T-helper 2 cell (primary cell): ENCODE measurements at regions not wholly inside any gene's neighbourhood (a gene's known extent, or its start where the extent isn't known, plus 50 kb on each side); places are given as distances from the start of the nearest gene placed in this dataset.
A peak's percentile ranks its signal among the peaks of the same experiment; 100 is the strongest.
"Not testable (repeated sequence)": the region's sequence is repeated elsewhere in the genome, so short reads cannot be mapped to it uniquely, and the experiment has no call there.

ENCODE experiments used
- DNase-seq, 5 experiments: peaks; one replicate each; pipeline versions ENCODE4 v3.0.0 to v3.0.0-alpha.2; 2012 to 2022

DNA sequence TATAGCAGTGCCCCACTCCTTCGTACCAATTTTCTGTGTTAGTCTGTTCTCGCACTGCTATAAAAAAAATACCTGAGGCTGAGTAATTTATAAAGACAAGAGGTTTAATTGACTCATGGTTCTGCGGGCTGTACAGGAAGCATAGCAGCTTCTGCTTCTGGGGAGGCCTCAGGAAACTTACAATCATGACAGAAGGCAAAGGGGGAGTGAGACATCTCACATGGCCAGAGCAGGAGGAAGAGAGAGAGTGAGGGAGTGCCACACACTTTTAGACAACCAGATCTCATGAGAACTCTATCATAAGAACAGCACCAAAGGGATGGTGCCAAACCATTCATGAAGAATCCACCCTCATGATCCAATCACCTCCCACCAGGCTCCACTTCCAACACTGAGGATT is 133.8 kb upstream of the USP9X start:
- peak in 1 of 5 experiments; percentile 4 for DNase-seq

DNA sequence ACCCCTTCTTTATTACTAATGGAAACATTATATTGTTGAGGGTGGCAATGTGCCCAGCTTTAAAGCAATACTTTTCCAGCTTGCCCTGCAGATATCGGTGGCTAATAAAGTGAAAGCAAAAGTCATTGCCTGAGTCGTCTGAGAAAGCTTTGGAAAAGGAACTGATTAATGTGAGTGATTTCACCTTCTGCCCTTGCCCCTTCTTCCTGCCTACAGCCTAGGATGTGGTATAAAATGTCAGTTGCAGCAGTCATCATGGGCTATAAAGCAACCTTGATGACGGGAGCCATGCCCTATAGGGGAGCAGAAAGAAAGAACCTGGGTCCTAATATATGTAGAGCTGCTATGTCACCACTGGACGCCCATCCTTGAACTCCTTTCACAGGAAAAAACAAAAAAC is 132.4 kb upstream of the USP9X start:
- peak in 2 of 5 experiments; percentile 2 to 73 for DNase-seq

DNA sequence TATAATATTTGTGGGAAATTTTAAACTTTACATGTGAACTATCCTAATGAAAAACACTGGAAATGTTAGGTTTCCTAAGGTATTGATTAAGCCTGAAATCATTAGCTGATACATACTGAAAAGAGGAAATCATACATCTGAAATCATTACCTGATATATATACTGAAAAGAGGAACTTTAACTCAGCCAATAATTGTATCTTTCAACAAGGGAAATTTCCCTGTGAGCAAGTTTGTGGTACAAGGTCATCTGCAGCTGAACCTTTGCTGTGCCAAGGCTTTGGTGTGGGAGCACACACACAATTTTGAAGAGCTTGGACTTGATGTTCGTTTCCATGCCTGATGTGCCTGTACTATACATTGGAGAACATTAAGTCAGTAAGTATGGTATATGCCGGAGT is 131.9 kb upstream of the USP9X start:
- no peak for DNase-seq

DNA sequence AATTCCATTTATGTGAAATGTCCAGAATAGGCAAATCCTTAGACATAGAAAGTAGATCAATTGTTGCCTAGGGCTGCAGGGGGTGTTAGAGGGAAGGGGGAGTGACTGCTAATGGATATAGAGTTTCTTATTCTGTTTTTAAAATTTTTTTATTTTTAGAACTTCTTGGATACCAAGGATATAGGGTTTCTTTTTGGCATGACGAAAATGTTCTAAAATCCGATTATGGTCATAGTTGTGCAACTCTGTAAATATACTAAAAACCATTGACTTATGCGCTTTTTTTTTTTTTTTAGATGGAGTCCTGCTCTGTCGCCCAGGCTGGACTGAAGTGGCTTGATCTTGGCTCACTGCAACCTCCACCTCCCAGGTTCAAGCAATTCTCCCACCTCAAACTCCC is 125.2 kb upstream of the USP9X start:
- no peak for DNase-seq

DNA sequence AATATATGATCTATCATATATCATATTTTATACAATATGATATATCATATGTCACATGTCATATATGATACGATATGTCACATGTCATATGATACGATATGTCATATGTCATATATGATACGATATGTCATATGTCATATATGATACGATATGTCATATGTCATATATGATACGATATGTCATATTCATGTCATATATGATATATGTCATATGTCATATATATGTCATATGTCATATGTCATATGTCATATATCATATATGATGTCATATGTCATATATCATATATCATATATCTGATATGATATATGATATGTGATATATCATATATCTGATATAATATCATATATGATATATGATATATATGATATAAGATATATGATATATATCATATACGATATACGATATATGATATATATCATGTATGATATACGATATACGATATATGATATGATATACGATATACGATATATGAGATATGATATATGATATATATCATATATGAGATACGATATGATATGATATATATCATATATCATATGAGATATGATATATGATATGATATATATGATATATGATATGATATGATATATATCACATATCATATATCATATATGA is 122.3 kb upstream of the USP9X start:
- no peak for DNase-seq

DNA sequence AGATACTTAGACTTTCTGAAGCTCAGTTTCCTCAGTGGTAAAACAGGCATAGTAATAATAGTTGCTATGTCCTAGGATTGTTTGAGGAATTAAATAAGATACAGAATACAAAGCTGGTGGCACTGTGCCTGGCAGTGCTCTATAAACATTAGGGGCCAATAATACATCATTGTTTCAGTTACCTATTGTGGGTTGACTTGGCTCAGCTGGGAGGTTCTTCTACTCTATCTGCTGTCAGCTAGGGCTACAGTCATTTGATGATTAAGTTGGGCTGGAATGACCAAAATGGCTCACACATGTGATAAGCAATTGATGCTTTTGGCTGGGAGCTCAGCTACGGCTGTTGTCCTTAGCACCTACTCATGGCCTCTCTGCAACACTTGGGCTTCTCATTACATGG is 121.2 kb upstream of the USP9X start:
- DNase-seq = no peak

DNA sequence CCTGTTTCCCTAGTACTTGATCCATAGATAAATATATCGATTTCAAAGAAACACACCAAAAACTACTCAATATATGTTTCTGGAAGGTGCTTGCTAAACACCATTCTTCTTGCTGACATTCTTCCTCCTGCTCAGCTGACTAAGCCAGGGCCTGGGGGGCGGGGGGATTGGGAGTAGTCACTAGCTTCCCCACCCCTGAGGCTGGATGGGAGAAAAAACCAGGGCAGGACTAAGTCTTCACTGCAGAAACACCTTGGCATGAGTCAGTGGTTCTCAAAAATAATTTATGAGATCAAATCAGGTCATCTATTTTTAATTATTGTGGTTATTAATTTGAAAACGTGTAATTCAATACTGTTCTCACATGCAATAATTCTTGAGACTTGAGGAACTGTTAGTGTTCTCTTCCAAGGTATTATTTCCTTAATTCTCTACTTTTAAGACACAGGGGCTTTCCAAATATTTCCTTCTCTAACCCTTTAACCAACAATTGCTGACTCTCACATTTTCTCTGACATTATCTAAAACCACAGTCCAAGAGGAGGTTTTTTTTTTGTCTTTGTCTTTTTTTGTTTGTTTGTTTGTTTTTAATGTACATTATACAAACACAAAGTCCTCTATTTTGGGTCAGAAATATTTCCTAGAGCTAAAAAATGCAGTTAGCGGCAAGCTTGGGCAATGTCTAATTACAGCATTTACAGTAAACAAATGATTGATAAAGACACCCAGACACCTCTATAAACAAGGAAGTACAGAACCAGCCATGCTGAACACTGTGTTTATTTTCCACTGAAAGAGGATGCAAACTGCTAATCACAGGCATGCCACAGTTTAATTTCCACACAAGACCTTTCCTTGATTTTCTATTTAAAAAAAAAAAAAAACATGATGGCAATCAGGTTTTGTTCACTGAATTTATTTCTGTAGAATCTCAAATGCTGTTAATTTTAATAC is 120.3 kb upstream of the USP9X start:
- no peak for DNase-seq

DNA sequence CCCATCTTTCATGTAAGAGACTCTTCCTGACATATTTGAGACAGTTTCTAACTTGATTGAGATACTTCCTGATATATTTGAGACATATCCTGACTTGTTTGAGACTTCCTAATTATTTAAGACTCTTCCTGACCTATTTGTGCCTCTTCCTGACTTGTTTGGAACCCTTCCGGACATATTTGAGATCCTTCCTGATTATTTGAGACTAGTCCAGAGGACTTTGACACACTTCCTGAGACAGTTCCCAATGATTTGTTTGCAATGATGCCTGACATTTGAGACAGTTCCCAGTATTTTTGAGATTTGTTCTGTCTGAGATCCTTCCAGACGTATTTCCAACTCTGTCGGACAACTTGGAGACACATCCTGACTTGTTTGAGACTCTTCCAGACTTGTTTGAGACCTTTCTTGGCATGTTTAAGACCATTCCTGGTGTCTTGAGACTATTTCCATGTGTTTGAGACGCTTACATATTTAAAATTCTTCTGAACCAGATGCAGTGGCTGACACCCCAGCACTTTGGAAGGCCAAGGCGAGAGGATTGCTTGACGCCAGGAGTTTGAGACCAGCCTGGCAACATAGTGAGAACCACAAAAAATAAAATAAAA is 118.9 kb upstream of the USP9X start:
- DNase-seq = no peak

DNA sequence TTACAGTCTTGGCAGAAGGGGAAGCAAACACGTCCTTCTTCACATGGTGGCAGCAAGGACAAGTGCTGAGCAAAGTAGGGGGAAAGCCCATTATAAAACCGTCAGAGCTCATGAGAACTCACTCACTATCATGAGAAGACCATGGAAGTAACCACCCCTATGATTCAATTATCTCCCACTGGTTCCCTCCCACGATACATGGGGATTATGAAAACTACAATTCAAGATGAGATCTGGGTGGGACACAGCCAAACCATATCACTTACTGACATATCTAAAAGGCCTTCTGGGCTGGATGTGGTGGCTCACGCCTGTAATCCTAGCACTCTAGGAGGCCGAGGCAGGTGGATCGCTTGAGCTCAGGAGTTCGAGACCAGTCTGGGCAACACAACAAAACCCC is 117.1 kb upstream of the USP9X start:
- DNase-seq = no peak

DNA sequence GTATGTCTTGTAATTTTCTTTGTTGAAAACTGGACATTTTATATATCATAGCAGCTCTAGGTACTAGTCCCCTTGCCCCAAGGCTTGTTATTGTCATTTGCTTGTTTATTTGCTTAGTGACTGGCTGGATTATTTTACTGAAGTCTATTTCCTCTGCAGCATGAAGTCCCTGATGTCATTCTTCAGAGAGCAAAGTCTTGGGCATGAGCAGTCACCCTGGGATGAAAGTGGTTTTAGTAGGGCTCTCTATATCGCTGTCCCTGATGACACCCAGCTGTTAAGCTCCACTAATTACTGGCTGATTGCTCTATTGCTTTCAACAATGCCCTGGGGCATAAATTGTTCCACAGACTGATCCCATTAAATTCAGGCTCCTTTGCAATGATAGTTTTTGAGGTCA is 113.5 kb upstream of the USP9X start:
- DNase-seq = no peak

DNA sequence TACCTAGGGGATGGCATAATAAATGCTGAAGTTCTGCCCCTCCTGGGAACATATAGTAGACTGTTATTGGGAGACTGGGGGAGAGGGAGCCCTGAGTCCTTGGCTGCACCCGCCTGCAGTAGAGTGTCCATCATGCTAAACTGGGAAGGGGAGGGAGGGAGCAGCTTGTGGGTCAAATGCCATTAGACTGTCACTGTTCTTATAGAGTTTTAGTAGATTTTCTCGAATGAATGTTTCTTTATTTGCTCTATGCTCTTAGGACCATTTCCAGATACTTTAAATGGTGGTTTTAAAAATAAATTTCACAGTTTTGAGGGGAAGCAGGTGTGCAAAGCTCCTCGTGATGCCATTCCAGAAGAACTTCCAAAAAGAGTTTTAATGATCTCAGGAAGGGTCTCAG is 111.6 kb upstream of the USP9X start:
- no peak for DNase-seq

DNA sequence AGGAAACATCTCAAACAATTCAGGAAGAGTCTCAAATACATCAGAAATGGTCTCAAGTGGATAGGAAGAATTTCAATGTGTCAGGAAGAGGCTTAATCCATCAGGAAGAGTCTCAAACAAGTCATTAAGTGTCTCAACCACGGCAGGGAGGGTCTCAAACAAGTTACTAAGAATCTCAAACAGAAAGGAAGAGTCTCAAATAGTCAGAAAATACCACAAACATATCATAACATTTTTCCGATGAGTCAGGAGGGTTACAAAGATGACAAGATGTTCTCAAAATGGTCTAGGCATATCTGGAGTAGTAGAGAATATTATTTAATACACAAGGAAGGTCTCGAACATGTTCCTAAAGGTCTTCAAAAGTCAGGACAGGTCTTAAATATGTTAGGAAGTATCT is 109.3 kb upstream of the USP9X start:
- DNase-seq = no peak

DNA sequence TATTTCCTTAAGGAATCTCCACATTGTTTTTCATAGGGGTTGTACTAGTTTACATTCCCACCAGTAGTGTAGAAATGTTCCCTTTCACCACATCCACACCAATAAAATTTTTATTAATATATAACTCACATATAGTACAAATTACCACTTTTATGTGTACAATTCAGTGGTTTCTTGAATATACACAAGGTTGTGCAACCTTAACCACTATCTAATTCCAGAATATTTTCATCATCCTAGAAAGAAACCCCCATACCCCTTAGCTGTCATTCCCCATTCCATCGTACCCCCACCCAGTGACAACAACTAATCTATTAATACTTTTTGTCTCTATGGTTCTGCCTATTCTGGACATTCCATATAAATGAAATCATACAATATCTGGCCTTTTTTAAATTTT is 108.3 kb upstream of the USP9X start:
- no peak for DNase-seq

DNA sequence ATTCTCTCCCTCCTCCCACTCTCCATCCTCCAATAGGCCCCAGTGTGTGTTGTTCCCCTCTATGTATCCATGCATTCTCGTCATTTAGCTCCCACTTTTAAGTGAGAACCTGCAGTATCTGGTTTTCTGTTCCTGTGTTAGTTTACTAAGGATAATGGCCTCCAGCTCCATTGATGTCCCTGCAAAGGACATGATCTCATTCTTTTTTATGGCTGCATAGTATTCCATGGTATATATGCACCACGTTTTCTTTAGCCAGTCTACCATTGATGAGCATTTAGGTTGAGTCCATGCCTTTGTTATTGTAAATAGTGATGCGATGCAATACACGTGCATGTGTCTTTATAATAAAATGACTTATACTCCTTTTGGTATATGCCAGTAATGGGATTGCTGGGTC is 100.3 kb upstream of the USP9X start:
- no peak for DNase-seq

DNA sequence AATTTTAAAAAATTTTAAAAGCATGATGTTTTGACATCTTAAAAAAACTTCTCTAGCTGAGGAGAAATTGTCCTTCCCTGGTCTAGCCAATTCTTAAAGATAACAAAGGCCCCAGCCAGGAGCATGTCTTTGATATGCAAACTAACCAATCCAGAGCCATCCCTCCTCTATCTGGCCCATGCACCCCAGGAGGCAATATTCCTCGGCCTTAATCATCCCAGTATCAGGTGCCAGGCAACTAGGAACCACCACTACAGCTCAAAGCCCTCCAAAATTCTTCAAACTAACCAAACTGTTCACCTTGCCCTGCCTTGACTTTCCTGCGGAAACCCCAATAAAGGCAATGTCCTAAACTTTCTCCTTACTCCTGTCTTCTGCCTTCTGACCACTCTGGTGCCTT is 97.8 kb upstream of the USP9X start:
- no peak for DNase-seq

DNA sequence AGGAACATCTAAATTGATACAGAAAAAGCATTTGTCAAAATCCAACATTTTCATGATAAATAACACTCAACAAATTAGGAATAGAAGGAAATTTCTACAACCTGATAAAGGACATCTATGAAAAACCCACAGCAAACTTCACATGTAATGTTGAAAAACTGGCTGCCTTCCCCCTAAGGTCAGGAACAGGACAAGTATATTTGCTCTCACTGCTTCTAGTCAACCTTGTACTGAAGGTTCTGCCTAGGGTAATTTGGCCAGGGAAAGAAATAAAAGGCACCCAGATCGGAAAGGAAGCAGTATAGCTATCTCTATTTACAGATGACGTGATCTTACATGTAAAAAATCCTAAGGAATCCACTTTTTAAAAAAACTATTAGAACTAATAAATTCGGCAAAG is 97.1 kb upstream of the USP9X start:
- no peak for DNase-seq

DNA sequence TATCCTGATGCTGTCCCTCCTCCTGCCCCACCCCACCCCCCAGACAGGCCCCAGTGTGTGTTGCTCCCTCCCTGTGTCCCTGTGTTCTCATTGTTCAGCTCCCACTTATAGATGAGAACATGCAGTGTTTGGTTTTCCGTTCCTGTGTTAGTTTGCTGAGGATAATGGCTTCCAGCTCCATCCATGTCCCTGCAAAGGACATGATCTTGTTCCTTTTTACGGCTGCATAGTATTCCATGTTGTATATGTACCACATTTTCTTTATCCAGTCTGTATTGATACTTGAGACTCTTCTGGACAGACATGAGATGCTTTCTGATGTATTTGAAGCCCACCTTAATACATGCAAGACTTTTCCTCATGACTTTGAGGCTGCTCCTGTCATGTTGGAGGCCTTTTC is 91.8 kb upstream of the USP9X start:
- DNase-seq = not testable (repeated sequence)

DNA sequence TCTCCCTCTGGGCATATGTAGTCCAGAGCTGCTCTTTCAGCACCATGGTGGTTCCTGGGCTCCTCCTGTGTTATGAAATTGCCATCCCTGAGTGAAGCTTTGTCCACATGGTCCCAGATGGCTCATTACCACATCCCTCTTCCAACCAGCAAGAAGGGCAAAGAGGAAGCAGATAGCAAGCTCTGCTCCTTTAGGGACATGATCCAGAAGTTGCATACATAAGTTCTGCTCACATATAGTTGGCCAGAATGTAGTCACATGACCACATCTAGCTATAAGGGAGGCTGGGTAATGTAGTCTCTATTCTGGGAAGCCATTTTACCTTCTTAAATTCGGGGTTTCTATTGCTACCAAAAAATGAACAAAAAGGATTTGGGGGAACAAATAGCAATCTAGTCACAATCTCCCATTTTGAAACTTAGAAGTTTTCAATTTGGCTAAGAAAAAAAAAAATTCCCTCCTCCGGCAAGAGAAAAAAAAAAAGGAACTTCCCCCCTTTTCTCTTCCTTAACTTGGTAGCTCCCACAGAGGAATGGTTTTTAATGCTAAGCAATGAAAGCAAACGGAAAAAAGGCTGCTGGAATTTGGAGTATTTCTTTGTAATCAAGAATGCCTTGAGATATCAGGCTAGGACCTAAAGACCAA is 88.2 kb upstream of the USP9X start:
- DNase-seq = peak in 1 of 5 experiments; percentile 16

DNA sequence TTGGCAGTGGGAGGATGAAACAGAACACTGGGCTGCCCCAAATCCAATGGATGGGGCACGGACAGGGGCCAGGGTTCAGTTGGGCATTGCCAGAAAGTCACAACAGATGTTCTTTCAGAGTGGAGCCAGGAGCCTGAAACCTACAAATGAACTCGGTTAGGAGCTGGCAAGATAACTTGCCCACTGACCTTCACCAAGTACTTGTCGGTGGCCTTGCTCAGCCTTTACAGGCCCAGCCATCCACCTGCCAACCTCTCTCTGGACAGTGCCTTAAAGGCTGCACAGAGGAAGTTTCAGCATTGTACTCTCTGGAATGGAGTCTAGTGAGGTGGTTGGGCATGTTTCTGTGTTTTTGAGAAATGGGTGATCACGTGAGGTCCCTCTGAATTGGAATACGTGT is 87.1 kb upstream of the USP9X start:
- no peak for DNase-seq

DNA sequence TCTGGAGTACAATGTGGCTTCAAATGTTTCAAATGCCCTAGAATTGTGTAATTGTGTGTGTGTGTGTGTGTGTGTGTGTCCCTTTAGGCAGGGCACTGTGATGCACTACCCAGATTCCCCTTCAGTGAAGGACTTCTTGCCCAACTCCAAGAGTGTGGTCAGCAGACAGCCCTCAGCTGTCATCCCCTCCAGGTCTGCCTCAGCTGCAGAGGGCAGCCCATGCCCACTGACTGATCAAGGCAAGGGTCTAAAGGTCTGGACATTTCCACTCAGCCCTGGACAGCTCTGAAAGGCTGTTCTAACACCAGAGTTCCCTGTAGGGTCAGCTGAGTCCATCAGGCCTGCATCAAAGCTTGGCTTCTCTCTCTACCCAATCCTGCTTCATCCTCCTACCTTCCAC is 83.9 kb upstream of the USP9X start:
- no peak for DNase-seq

DNA sequence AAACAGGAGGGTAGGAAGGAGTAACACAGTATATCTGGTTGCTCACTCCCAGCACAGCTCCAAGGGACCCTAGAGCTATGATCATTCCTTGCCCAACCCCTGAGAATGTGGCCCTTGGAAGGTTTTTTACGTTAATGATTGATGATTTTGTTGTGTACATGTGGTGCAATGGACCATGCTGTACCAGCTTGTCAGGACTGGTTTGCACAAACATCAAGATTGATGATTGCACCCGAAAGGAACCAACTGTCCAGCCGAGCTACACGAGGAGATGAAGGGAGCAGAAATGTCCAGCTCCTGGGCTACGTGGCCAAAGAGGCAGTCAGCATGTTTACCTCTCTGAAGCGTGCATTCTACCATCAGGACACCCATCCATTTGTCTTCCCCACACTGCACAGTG is 83.2 kb upstream of the USP9X start:
- DNase-seq = no peak

DNA sequence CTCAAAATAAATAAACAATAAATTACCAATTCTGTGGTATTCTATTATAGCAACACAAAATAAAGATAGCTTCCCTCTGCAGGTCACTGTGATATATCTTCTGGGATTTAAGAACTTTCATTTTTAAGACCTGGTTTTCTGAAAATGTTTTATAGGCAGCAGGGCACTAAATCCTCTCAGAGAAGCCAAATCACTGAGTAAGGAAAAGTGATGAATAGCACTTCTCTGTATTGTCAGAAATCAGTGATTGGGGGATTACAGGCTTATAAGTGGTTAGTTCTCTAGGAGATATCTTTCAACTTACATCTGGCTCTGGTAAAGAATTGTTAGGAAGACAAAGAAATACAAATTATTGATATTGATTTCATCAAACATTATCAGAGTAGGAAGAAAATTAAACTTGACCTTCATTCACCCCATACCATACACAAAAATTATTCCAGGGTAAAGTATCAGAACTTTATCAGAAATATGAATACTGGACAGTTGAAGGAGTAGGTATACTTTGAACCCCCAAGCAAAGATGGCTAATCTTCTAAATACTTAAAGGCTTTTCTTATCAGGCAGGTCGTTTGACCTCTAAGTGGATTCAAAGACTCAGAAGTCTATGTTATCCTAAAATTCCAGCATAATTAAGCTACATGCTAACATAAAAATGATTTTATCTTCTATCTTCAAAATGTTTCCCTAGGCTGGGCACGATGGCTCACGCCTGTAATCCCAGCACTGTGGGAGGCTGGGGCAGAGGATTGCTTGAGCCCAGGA is 81.6 kb upstream of the USP9X start:
- DNase-seq = no peak
